T-cell (primary cell): ENCODE measurements at regions not wholly inside any gene's neighbourhood (a gene's known extent, or its start where the extent isn't known, plus 50 kb on each side); places are given as distances from the start of the nearest gene placed in this dataset.
"Not testable (repeated sequence)": the region's sequence is repeated elsewhere in the genome, so short reads cannot be mapped to it uniquely, and the experiment has no call there.

Experiments
- ATAC-seq, 4 experiments: fragments of 200-7000 bp in 3 of 4; fragments of 150-1000 bp in 1 of 4; cut with Tn5 transposase; replicated peaks in 1 of 4; 1 replicate in 3 of 4; 2 replicates in 1 of 4; pipeline ENCODE4 v1.10.0; 2021; ENCODE audit warnings: moderate library complexity in 3 of 4, mild to moderate bottlenecking in 2 of 4, moderate number of reproducible peaks in 1 of 4
- CTCF ChIA-PET, 2 donors: fragments of 300-600 bp; sonication (Branson Sonifier 250); formaldehyde crosslinking; loops; one replicate each; lab custom pipeline; 2022; ENCODE audit warnings: antibody characterized with exemption in 2 of 2; lab: Charles Lee
- POLR2A ChIA-PET, 2 donors: fragments of 300-600 bp; sonication (Branson Sonifier 250); formaldehyde crosslinking; loops; one replicate each; lab custom pipeline; 2022; ENCODE audit warnings: antibody characterized with exemption in 2 of 2; lab: Charles Lee
- DNase-seq, 35 experiments: peaks; one replicate each; pipeline versions ENCODE4 v3.0.0 to v3.0.0-alpha.2; 2013 to 2023
- H3K27ac ChIP-seq: one replicate; pipeline ENCODE4 v1.5.1; 2013; ENCODE audit warnings: low read length
- H3K27me3 ChIP-seq, 2 experiments: replicated peaks in 1 of 2; 1 replicate in 1 of 2; 2 replicates in 1 of 2; pipeline versions ENCODE4 v1.6.1 to v1.7.0; 2013; ENCODE audit warnings: low read length in 1 of 2, mixed read lengths in 1 of 2; ENCODE audit not compliant: control insufficient read depth in 2 of 2, insufficient read depth in 2 of 2; ENCODE audit errors: extremely low read depth in 1 of 2
- H3K36me3 ChIP-seq, 2 donors: 1 replicate in 1 of 2; 2 replicates in 1 of 2; pipeline versions ENCODE4 v1.6.1 to v1.7.0; 2013; ENCODE audit warnings: low read length in 1 of 2; ENCODE audit not compliant: control insufficient read depth in 2 of 2, insufficient read depth in 1 of 2; ENCODE audit errors: extremely low read depth in 1 of 2
- H3K4me1 ChIP-seq, 2 experiments: 1 replicate in 1 of 2; 2 replicates in 1 of 2; pipeline versions ENCODE4 v1.6.1 to v1.7.0; 2013; ENCODE audit warnings: low read length in 2 of 2, mixed read lengths in 1 of 2; ENCODE audit not compliant: insufficient read depth in 2 of 2, control insufficient read depth in 1 of 2; ENCODE audit errors: extremely low read depth in 1 of 2
- H3K4me3 ChIP-seq, 2 donors: 1 replicate in 1 of 2; 2 replicates in 1 of 2; pipeline versions ENCODE4 v1.5.1 to v1.7.0; 2013; ENCODE audit warnings: mild to moderate bottlenecking in 2 of 2, low read length in 1 of 2, moderate library complexity in 1 of 2; ENCODE audit not compliant: control insufficient read depth in 1 of 2; ENCODE audit errors: extremely low read depth in 1 of 2
- H3K9me3 ChIP-seq: 2 replicates; pipeline ENCODE4 v1.7.0; 2013
- H3K27ac Mint-ChIP-seq, 2 donors: one replicate each; pipeline ENCODE4 v1.8.0; 2020 to 2021; ENCODE audit warnings: mild to moderate bottlenecking in 2 of 2, mixed read lengths in 2 of 2
- H3K27me3 Mint-ChIP-seq, 2 donors: one replicate each; pipeline ENCODE4 v1.8.0; 2021 to 2022; ENCODE audit warnings: mixed read lengths in 2 of 2
- H3K36me3 Mint-ChIP-seq: one replicate; pipeline ENCODE4 v1.8.0; 2021; ENCODE audit warnings: mixed read lengths
- H3K4me1 Mint-ChIP-seq, 3 donors: one replicate each; pipeline ENCODE4 v1.8.0; 2020 to 2022; ENCODE audit warnings: mixed read lengths in 3 of 3, mild to moderate bottlenecking in 1 of 3
- H3K4me3 Mint-ChIP-seq, 3 donors: one replicate each; pipeline ENCODE4 v1.8.0; 2020 to 2022; ENCODE audit warnings: mild to moderate bottlenecking in 3 of 3, mixed read lengths in 3 of 3, moderate library complexity in 3 of 3
- H3K9me3 Mint-ChIP-seq, 3 donors: one replicate each; pipeline ENCODE4 v1.8.0; 2020 to 2022; ENCODE audit warnings: mixed read lengths in 3 of 3
- WGBS: methylation state at CpG from one replicate; pipeline ENCODE4 v1.1.5; 2013; ENCODE audit warnings: missing lambda C conversion rate; ENCODE audit not compliant: insufficient coverage; 5-methylcytosine and 5-hydroxymethylcytosine counted together

- H3K4me1 ChIP-seq, POLR2A ChIA-PET, H3K27me3 Mint-ChIP-seq, CTCF ChIA-PET, H3K36me3 Mint-ChIP-seq, H3K27me3 ChIP-seq, DNase-seq, H3K27ac Mint-ChIP-seq, H3K4me3 ChIP-seq, H3K36me3 ChIP-seq, H3K9me3 ChIP-seq, H3K9me3 Mint-ChIP-seq, H3K27ac ChIP-seq, H3K4me3 Mint-ChIP-seq, ATAC-seq, H3K4me1 Mint-ChIP-seq: not testable (repeated sequence)
- no CpG with 5 or more reads among the region's 1 CpG for WGBS
Observed at GRCh38 chr1:149349448-149349847, 125.4 kb upstream of the NBPF19 start.

- CTCF ChIA-PET, H3K36me3 Mint-ChIP-seq, H3K9me3 Mint-ChIP-seq, H3K9me3 ChIP-seq, H3K27ac Mint-ChIP-seq, H3K4me3 ChIP-seq, H3K27me3 ChIP-seq, ATAC-seq, H3K4me1 Mint-ChIP-seq, DNase-seq, H3K4me1 ChIP-seq, H3K4me3 Mint-ChIP-seq, H3K27me3 Mint-ChIP-seq, POLR2A ChIA-PET, H3K27ac ChIP-seq, H3K36me3 ChIP-seq: not testable (repeated sequence)
- WGBS = no CpG with 5 or more reads among the region's 1 CpG
Observed at GRCh38 chr1:149352205-149352604, 122.6 kb upstream of the NBPF19 start.

GRCh38 chr1:149354579-149354978, 120.3 kb upstream of the NBPF19 start:
- H3K27ac Mint-ChIP-seq, H3K9me3 Mint-ChIP-seq, H3K4me3 ChIP-seq, H3K36me3 Mint-ChIP-seq, CTCF ChIA-PET, H3K27me3 Mint-ChIP-seq, H3K4me3 Mint-ChIP-seq, H3K27me3 ChIP-seq, H3K4me1 Mint-ChIP-seq, H3K36me3 ChIP-seq, H3K4me1 ChIP-seq, POLR2A ChIA-PET, H3K9me3 ChIP-seq, DNase-seq, ATAC-seq, H3K27ac ChIP-seq: not testable (repeated sequence)
- WGBS = no CpG with 5 or more reads among the region's 2 CpGs

- H3K27me3 Mint-ChIP-seq, H3K9me3 ChIP-seq, H3K9me3 Mint-ChIP-seq, DNase-seq, H3K4me1 ChIP-seq, H3K4me3 Mint-ChIP-seq, ATAC-seq, H3K27me3 ChIP-seq, H3K27ac Mint-ChIP-seq, H3K36me3 ChIP-seq, H3K4me3 ChIP-seq, H3K27ac ChIP-seq, POLR2A ChIA-PET, CTCF ChIA-PET, H3K4me1 Mint-ChIP-seq, H3K36me3 Mint-ChIP-seq: not testable (repeated sequence)
- WGBS = no CpG with 5 or more reads among the region's 1 CpG
Observed at GRCh38 chr1:149355748-149356147, 119.1 kb upstream of the NBPF19 start.

- POLR2A ChIA-PET, H3K27ac ChIP-seq, H3K36me3 Mint-ChIP-seq, CTCF ChIA-PET, ATAC-seq, H3K9me3 Mint-ChIP-seq, H3K4me1 Mint-ChIP-seq, H3K27me3 ChIP-seq, H3K36me3 ChIP-seq, H3K9me3 ChIP-seq, H3K4me3 ChIP-seq, H3K27ac Mint-ChIP-seq, DNase-seq, H3K4me1 ChIP-seq, H3K4me3 Mint-ChIP-seq, H3K27me3 Mint-ChIP-seq: not testable (repeated sequence)
- WGBS = no CpG with 5 or more reads among the region's 4 CpGs
Observed at GRCh38 chr1:149356152-149356551, 118.7 kb upstream of the NBPF19 start.

- CTCF ChIA-PET, H3K27me3 ChIP-seq, H3K27ac Mint-ChIP-seq, H3K36me3 ChIP-seq, H3K9me3 Mint-ChIP-seq, H3K4me1 Mint-ChIP-seq, H3K36me3 Mint-ChIP-seq, H3K27me3 Mint-ChIP-seq, H3K4me1 ChIP-seq, DNase-seq, POLR2A ChIA-PET, H3K27ac ChIP-seq, H3K4me3 ChIP-seq, H3K4me3 Mint-ChIP-seq, ATAC-seq, H3K9me3 ChIP-seq: not testable (repeated sequence)
- WGBS = no CpG with 5 or more reads among the region's 3 CpGs
Observed at GRCh38 chr1:149360351-149360750, 114.5 kb upstream of the NBPF19 start.

- H3K4me1 Mint-ChIP-seq, H3K36me3 Mint-ChIP-seq, H3K27me3 Mint-ChIP-seq, H3K4me3 ChIP-seq, H3K27me3 ChIP-seq, H3K36me3 ChIP-seq, ATAC-seq, CTCF ChIA-PET, H3K9me3 ChIP-seq, H3K27ac ChIP-seq, H3K4me1 ChIP-seq, H3K9me3 Mint-ChIP-seq, POLR2A ChIA-PET, H3K27ac Mint-ChIP-seq, DNase-seq, H3K4me3 Mint-ChIP-seq: not testable (repeated sequence)
- WGBS = no CpG with 5 or more reads among the region's 2 CpGs
Observed at GRCh38 chr1:149361310-149361709, 113.5 kb upstream of the NBPF19 start.
